ENCODE measurements at regions not wholly inside any gene's neighbourhood (a gene's known extent, or its start where the extent isn't known, plus 50 kb on each side); places are given as distances from the start of the nearest gene placed in this dataset.

- TF ChIP-seq, protein P1, sequence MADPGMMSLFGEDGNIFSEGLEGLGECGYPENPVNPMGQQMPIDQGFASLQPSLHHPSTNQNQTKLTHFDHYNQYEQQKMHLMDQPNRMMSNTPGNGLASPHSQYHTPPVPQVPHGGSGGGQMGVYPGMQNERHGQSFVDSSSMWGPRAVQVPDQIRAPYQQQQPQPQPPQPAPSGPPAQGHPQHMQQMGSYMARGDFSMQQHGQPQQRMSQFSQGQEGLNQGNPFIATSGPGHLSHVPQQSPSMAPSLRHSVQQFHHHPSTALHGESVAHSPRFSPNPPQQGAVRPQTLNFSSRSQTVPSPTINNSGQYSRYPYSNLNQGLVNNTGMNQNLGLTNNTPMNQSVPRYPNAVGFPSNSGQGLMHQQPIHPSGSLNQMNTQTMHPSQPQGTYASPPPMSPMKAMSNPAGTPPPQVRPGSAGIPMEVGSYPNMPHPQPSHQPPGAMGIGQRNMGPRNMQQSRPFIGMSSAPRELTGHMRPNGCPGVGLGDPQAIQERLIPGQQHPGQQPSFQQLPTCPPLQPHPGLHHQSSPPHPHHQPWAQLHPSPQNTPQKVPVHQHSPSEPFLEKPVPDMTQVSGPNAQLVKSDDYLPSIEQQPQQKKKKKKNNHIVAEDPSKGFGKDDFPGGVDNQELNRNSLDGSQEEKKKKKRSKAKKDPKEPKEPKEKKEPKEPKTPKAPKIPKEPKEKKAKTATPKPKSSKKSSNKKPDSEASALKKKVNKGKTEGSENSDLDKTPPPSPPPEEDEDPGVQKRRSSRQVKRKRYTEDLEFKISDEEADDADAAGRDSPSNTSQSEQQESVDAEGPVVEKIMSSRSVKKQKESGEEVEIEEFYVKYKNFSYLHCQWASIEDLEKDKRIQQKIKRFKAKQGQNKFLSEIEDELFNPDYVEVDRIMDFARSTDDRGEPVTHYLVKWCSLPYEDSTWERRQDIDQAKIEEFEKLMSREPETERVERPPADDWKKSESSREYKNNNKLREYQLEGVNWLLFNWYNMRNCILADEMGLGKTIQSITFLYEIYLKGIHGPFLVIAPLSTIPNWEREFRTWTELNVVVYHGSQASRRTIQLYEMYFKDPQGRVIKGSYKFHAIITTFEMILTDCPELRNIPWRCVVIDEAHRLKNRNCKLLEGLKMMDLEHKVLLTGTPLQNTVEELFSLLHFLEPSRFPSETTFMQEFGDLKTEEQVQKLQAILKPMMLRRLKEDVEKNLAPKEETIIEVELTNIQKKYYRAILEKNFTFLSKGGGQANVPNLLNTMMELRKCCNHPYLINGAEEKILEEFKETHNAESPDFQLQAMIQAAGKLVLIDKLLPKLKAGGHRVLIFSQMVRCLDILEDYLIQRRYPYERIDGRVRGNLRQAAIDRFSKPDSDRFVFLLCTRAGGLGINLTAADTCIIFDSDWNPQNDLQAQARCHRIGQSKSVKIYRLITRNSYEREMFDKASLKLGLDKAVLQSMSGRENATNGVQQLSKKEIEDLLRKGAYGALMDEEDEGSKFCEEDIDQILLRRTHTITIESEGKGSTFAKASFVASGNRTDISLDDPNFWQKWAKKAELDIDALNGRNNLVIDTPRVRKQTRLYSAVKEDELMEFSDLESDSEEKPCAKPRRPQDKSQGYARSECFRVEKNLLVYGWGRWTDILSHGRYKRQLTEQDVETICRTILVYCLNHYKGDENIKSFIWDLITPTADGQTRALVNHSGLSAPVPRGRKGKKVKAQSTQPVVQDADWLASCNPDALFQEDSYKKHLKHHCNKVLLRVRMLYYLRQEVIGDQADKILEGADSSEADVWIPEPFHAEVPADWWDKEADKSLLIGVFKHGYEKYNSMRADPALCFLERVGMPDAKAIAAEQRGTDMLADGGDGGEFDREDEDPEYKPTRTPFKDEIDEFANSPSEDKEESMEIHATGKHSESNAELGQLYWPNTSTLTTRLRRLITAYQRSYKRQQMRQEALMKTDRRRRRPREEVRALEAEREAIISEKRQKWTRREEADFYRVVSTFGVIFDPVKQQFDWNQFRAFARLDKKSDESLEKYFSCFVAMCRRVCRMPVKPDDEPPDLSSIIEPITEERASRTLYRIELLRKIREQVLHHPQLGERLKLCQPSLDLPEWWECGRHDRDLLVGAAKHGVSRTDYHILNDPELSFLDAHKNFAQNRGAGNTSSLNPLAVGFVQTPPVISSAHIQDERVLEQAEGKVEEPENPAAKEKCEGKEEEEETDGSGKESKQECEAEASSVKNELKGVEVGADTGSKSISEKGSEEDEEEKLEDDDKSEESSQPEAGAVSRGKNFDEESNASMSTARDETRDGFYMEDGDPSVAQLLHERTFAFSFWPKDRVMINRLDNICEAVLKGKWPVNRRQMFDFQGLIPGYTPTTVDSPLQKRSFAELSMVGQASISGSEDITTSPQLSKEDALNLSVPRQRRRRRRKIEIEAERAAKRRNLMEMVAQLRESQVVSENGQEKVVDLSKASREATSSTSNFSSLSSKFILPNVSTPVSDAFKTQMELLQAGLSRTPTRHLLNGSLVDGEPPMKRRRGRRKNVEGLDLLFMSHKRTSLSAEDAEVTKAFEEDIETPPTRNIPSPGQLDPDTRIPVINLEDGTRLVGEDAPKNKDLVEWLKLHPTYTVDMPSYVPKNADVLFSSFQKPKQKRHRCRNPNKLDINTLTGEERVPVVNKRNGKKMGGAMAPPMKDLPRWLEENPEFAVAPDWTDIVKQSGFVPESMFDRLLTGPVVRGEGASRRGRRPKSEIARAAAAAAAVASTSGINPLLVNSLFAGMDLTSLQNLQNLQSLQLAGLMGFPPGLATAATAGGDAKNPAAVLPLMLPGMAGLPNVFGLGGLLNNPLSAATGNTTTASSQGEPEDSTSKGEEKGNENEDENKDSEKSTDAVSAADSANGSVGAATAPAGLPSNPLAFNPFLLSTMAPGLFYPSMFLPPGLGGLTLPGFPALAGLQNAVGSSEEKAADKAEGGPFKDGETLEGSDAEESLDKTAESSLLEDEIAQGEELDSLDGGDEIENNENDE (IDR thresholded peaks at IDR 0.05; ENCODE audit: insufficient replicate concordance, low read length): no peak
- TF ChIP-seq YY1 (IDR thresholded peaks at IDR 0.05; ENCODE audit: low read depth, low read length): no peak
- no peak for TF ChIP-seq RXRA (IDR thresholded peaks at IDR 0.05; ENCODE audit: insufficient read depth, low read depth, low read length)
- no peak for TF ChIP-seq EP300 (IDR thresholded peaks at IDR 0.05; ENCODE audit: borderline replicate concordance in 1 of 2, low read depth in 2 of 2, low read length in 2 of 2)
- TF ChIP-seq CREB1 (IDR thresholded peaks at IDR 0.05): no peak
- TF ChIP-seq, protein P2, sequence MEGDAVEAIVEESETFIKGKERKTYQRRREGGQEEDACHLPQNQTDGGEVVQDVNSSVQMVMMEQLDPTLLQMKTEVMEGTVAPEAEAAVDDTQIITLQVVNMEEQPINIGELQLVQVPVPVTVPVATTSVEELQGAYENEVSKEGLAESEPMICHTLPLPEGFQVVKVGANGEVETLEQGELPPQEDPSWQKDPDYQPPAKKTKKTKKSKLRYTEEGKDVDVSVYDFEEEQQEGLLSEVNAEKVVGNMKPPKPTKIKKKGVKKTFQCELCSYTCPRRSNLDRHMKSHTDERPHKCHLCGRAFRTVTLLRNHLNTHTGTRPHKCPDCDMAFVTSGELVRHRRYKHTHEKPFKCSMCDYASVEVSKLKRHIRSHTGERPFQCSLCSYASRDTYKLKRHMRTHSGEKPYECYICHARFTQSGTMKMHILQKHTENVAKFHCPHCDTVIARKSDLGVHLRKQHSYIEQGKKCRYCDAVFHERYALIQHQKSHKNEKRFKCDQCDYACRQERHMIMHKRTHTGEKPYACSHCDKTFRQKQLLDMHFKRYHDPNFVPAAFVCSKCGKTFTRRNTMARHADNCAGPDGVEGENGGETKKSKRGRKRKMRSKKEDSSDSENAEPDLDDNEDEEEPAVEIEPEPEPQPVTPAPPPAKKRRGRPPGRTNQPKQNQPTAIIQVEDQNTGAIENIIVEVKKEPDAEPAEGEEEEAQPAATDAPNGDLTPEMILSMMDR (IDR thresholded peaks at IDR 0.05; ENCODE audit: control extremely low read depth in 1 of 3, insufficient read depth in 1 of 3, low read depth in 1 of 3, low read length in 3 of 3): no peak
- no peak for TF ChIP-seq EZH2 (IDR thresholded peaks at IDR 0.05; ENCODE audit: low read depth, low read length, severe bottlenecking)
These were observed 295.7 kb downstream of the ADGRD1 start (continued) for GRCh38 chr12:131249246-131250027.

Measured in H1 (cell line).